Karpas-422 (cell line): ENCODE measurements at regions not wholly inside any gene's neighbourhood (a gene's known extent, or its start where the extent isn't known, plus 50 kb on each side); places are given as distances from the start of the nearest gene placed in this dataset.
"Not testable (repeated sequence)": the region's sequence is repeated elsewhere in the genome, so short reads cannot be mapped to it uniquely, and the experiment has no call there.

Source experiments
- DNase-seq: peaks from one replicate; pipeline ENCODE4 v3.0.0-alpha.2; 2015
- H2AFZ ChIP-seq: fragments of 200-600 bp; sonication (generic); 2 replicates; pipeline ENCODE4 v1.6.1; 2014; ENCODE audit warnings: antibody characterized with exemption, low read length, mixed read lengths
- H3K27ac ChIP-seq: fragments of 200-600 bp; sonication (generic); 2 replicates; pipeline ENCODE4 v1.5.1; 2014; ENCODE audit warnings: mild to moderate bottlenecking, low read length, moderate library complexity
- H3K27me3 ChIP-seq: fragments of 200-600 bp; sonication (generic); 2 replicates; pipeline ENCODE4 v1.6.1; 2014; ENCODE audit warnings: low read length, mixed read lengths
- H3K36me3 ChIP-seq: fragments of 200-600 bp; sonication (generic); 2 replicates; pipeline ENCODE4 v1.6.1; 2014; ENCODE audit warnings: low read length, mixed read lengths; ENCODE audit not compliant: insufficient read depth
- H3K4me1 ChIP-seq: fragments of 200-600 bp; sonication (generic); 2 replicates; pipeline ENCODE4 v1.6.1; 2014; ENCODE audit warnings: mild to moderate bottlenecking, low read length, mixed read lengths
- H3K4me2 ChIP-seq: fragments of 200-600 bp; sonication (generic); 2 replicates; pipeline ENCODE4 v1.6.1; 2014; ENCODE audit warnings: low read length, low read depth, mild to moderate bottlenecking; ENCODE audit not compliant: poor library complexity, severe bottlenecking
- H3K4me3 ChIP-seq: fragments of 200-600 bp; sonication (generic); 2 replicates; pipeline ENCODE4 v1.5.1; 2014; ENCODE audit warnings: mild to moderate bottlenecking, antibody characterized with exemption, low read length, mixed read lengths
- H3K79me2 ChIP-seq: fragments of 200-600 bp; sonication (generic); 2 replicates; pipeline ENCODE4 v1.6.1; 2014; ENCODE audit warnings: mild to moderate bottlenecking, low read length, mixed read lengths
- H3K9ac ChIP-seq: fragments of 200-600 bp; sonication (generic); 2 replicates; pipeline ENCODE4 v1.6.0; 2014; ENCODE audit warnings: low read length
- H3K9me2 ChIP-seq: fragments of 200-600 bp; sonication (generic), shearing (Covaris generic); replicated peaks from 2 replicates; pipeline ENCODE4 v1.6.0; 2014; ENCODE audit warnings: mild to moderate bottlenecking, low read length, moderate library complexity; ENCODE audit not compliant: insufficient read depth
- H3K9me3 ChIP-seq: fragments of 300-700, 200-600 bp; sonication (generic); 2 replicates; pipeline ENCODE4 v1.6.1; 2014; ENCODE audit warnings: low read length, mixed read lengths
- H4K20me1 ChIP-seq: fragments of 200-600 bp; sonication (generic); 2 replicates; pipeline ENCODE4 v1.6.1; 2014; ENCODE audit warnings: mild to moderate bottlenecking, antibody characterized with exemption, low read length, low read depth; ENCODE audit not compliant: insufficient read depth

DNA sequence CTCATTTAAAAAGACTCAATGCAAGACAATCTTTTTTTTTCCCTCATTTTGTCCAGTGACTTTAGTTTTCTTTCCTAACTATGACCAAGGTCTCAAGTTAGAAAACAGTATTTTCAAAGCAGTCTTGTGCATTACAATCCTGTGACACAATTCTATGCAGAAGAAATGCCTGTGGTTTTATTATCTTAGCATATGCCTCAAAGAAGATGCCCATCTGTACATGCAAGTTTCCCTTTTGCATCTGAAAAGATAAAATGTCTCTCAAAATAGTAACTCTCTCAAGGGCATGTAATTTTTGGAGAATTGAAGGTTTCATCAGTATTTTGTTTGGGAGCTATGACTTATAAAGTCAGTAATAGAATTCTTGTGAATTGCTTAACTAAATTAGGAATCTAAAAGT, 292.0 kb upstream of the SUCLG2 start:
- Histone ChIP-seq H3K79me2 (no peaks in the 10 kb centered on the region), H3K9me2 (no peaks in the 10 kb centered on the region)

DNA sequence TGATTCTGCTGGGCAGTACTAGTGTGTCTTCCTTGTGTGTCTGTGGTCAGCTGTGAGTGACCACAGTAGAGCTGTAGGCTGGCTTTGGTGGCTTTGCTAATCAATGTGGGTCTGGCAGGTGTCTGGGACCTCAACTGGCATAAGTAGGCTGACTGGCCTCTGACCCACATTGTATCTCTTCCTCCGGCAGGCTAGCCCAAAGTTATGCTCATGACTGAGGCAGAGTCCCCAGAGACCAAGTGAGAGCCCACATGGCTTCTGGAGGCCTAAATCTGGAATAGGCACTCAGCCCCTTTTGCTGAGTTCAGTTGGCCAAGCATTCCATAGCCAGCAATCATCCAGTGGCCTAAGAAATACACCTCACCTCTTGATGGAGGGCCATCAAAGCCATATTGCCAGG, 289.1 kb upstream of the SUCLG2 start:
- Histone ChIP-seq H3K4me1 (peaks cover 8% of the 10 kb centered on the region), H3K27ac (no peak overlapping the region), H3K36me3 (no peaks in the 10 kb centered on the region), H2AFZ (no peak overlapping the region), H3K27me3 (no peaks in the 10 kb centered on the region), H3K4me3 (no peak overlapping the region), H3K4me2 (no peak overlapping the region), H3K79me2 (no peaks in the 10 kb centered on the region), H3K9ac (no peak overlapping the region), H3K9me3 (no peaks in the 10 kb centered on the region), H4K20me1 (no peaks in the 10 kb centered on the region), H3K9me2 (no peaks in the 10 kb centered on the region)
- no peak for DNase-seq

More for the DNA sequence above, 292.0 kb upstream of the SUCLG2 start:
- Histone ChIP-seq H3K36me3 (no peaks in the 10 kb centered on the region), H3K27me3 (no peaks in the 10 kb centered on the region), H3K27ac (no peak overlapping the region), H3K4me3 (no peak overlapping the region), H3K9me3 (no peaks in the 10 kb centered on the region), H3K9ac (no peak overlapping the region), H3K4me2 (no peak overlapping the region), H4K20me1 (no peaks in the 10 kb centered on the region), H2AFZ (no peak overlapping the region), H3K4me1 (peaks cover 3% of the 10 kb centered on the region; the same call in 1 of the 2 replicates)
- no peak for DNase-seq

DNA sequence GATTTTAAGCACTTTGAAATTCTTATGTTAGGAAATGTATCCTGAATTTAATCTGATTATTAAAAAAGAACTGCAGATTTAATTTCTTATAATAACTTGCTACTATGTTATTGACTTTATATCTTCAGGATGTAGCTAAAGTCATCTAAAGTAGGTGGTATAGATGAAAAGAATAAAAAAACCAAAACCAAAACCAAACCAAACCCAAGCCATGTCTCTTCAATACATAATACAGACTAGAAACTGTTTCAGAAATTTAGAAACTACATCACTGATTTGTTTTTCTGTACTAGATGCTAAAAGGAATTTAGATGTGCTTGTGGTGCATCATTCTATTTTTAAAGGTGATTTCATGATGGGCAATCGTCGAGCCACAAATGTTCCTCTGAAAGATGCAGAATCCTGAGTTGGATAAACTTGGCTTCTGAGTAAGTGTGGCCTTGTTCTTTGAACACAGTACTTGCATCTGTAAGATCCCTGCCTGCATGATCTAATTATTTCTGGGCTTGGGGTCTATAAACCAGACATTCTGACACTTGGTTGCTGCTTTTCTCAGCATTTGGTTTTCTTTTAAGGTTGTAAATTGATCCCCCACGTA, 287.1 kb upstream of the SUCLG2 start:
- H3K4me3 ChIP-seq, result no peak overlapping the region
- no peaks in the 10 kb centered on the region for H3K36me3 ChIP-seq
- H3K9me3 ChIP-seq, result no peaks in the 10 kb centered on the region
- H3K4me1 ChIP-seq, result peaks cover 5% of the 10 kb centered on the region; the same call in 1 of the 2 replicates
- no peak overlapping the region for H2AFZ ChIP-seq
- no peak overlapping the region for H3K4me2 ChIP-seq
- no peaks in the 10 kb centered on the region for H3K9me2 ChIP-seq
- H3K9ac ChIP-seq, result no peak overlapping the region
- DNase-seq, result no peak
- H3K79me2 ChIP-seq, result no peaks in the 10 kb centered on the region
- H3K27ac ChIP-seq, result no peak overlapping the region
- no peaks in the 10 kb centered on the region for H3K27me3 ChIP-seq
- no peaks in the 10 kb centered on the region for H4K20me1 ChIP-seq

DNA sequence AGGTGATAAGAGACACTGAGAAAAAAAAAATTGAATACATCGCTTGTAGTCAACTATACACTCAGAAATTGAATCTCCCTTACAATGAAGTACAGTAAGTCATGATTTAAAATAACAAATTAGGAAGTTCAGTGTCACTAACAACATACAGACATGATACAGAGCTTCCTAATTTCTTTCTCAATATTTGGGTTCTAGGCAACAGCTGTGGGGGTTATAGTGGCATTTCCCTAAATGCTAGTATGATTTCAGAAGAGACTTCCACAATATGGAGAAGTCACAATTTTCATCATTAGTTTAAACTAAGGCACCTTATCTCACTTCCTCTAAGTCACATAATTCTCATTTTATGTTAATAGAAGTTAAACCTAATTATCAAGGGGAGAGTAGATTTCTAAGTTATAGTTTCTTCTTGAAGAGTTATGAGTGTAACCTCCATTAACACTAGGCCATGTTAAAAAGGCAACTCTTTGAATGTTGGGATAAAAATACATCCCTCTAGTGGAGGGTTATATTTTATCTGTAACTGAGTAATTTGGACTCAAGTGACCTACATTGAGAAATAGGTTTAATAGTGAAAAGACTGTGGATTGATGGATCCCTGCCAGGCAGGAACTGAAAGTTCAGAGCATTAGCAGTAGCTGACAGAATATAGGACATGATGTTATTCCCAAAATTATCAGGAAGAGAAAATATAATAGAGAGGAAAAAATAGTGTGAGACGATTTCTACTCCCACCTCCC, 286.0 kb upstream of the SUCLG2 start:
- no peak overlapping the region for H3K4me2 ChIP-seq
- H3K4me3 ChIP-seq, result no peak overlapping the region
- H3K36me3 ChIP-seq, result no peaks in the 10 kb centered on the region
- H3K27ac ChIP-seq, result no peak overlapping the region
- H3K9me3 ChIP-seq, result 0 out of 2 replicates have a peak, but pooled peaks cover under 1% of the 10 kb centered on the region
- H3K79me2 ChIP-seq, result no peaks in the 10 kb centered on the region
- H3K9me2 ChIP-seq, result no peaks in the 10 kb centered on the region
- H3K9ac ChIP-seq, result no peak overlapping the region
- H4K20me1 ChIP-seq, result no peaks in the 10 kb centered on the region
- no peak overlapping the region for H2AFZ ChIP-seq
- H3K4me1 ChIP-seq, result peaks cover 5% of the 10 kb centered on the region; the same call in 1 of the 2 replicates
- DNase-seq, result peak; percentile 46
- no peaks in the 10 kb centered on the region for H3K27me3 ChIP-seq

DNA sequence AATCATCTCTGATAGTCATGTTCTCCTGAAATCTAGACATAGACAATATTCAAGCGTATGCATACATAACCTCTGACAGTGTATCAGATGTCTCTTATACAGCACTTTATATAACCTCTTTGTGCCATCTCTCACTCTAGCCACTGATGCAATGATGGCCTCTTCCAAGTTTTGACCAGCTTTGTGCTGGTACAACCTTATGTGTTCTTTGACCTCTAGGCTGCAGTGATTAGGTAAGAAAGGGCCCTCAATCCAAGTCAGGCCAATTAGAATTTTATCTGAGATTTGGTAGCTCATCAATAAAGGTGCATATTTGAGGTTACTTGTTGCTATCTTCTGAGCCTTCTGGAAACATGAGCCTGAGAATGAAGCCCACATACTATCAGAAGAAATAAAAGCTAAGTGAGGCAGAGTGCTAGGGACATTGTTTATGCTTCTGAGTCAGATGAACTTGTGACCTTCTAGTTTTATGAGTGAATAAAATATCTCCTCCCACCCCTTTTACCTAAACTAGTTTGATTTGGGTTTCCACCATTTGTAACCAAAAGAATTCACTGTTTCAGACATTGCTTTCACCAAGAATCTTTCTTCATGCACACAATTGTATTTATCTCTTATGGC, 283.2 kb upstream of the SUCLG2 start:
- no peaks in the 10 kb centered on the region for H3K27me3 ChIP-seq
- H3K4me2 ChIP-seq, result no peak overlapping the region
- H3K4me1 ChIP-seq, result peaks cover 5% of the 10 kb centered on the region; the same call in 1 of the 2 replicates
- H3K36me3 ChIP-seq, result no peaks in the 10 kb centered on the region
- H3K9ac ChIP-seq, result no peak overlapping the region
- H2AFZ ChIP-seq, result no peak overlapping the region
- no peaks in the 10 kb centered on the region for H4K20me1 ChIP-seq
- no peak overlapping the region for H3K27ac ChIP-seq
- H3K4me3 ChIP-seq, result no peak overlapping the region
- H3K9me3 ChIP-seq, result peaks cover 5% of the 10 kb centered on the region; the same call in 1 of the 2 replicates
- no peaks in the 10 kb centered on the region for H3K79me2 ChIP-seq
- H3K9me2 ChIP-seq, result no peaks in the 10 kb centered on the region
- DNase-seq, result no peak

DNA sequence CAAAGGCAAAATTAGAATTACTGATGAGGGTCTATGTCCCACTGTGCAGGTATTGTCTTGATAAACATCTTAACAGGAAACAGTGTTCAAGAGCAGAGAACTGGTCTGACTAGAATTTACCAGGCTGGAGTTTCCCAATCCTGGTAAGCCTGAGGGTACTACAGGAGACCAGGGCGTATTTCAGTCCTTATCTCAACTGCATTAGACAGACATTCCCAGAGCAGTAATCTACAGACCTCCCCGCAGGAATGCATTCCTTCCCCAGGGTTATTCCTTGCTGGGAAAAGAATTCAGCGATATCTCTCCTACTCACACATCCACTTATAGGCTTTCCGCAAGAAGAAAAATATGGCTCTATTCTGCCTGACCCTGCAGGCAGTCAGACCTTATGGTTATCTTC, 276.0 kb upstream of the SUCLG2 start:
- H3K36me3 ChIP-seq, H3K79me2 ChIP-seq, H3K27me3 ChIP-seq, H3K9ac ChIP-seq, H3K4me3 ChIP-seq, H4K20me1 ChIP-seq, DNase-seq, H3K4me1 ChIP-seq, H3K9me3 ChIP-seq, H2AFZ ChIP-seq, H3K27ac ChIP-seq, H3K4me2 ChIP-seq, H3K9me2 ChIP-seq: not testable (repeated sequence)

DNA sequence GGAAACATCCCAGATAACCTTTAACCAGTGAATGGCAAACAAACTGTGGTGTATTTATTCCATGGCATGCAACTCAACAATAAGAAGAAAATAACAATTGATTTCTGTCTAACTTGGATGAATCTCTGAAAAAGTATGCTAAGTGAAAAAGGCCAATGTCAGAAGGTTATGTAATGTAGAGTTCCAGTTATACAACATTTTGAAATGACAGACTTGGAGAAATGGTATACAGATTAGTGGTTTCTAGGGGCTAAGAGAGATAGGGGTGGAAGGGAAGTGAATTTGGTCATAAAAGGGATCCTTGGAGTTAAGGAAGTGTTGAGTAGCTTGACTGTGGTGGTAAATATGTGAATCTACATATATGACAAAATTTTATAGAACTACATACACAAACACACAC, 269.4 kb upstream of the SUCLG2 start:
- H3K27me3 ChIP-seq, result no peaks in the 10 kb centered on the region
- H2AFZ ChIP-seq, result no peak overlapping the region
- H3K9ac ChIP-seq, result no peak overlapping the region
- no peaks in the 10 kb centered on the region for H3K9me2 ChIP-seq
- no peak overlapping the region for H3K4me2 ChIP-seq
- H3K36me3 ChIP-seq, result no peaks in the 10 kb centered on the region
- H3K9me3 ChIP-seq, result no peaks in the 10 kb centered on the region
- H3K27ac ChIP-seq, result no peak overlapping the region
- H3K79me2 ChIP-seq, result no peaks in the 10 kb centered on the region
- no peak overlapping the region for H3K4me3 ChIP-seq
- no peaks in the 10 kb centered on the region for H3K4me1 ChIP-seq
- no peak for DNase-seq
- H4K20me1 ChIP-seq, result no peaks in the 10 kb centered on the region

DNA sequence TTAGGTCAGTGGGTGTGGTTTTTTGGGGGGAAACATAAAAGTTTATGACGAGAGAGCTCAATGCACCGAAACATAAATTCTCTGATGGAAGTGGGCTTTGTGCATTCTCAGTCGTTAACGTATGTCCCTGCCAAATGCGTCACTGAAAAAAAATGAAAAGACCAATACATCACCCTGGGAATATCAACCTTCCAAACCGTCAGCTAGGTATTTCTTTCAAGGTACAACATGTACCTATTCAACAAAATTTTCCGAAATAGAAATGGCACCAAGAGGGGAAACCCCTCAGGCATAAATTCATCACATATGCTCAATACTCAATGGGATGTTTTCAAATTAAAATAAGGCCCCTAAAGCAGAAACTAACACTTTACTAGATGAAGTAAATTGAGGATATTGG, 266.6 kb upstream of the SUCLG2 start:
- no peak overlapping the region for H3K4me3 ChIP-seq
- no peaks in the 10 kb centered on the region for H3K9me3 ChIP-seq
- H3K4me2 ChIP-seq, result no peak overlapping the region
- DNase-seq, result no peak
- H3K36me3 ChIP-seq, result no peaks in the 10 kb centered on the region
- H4K20me1 ChIP-seq, result no peaks in the 10 kb centered on the region
- H3K4me1 ChIP-seq, result no peaks in the 10 kb centered on the region
- H3K27ac ChIP-seq, result no peak overlapping the region
- no peaks in the 10 kb centered on the region for H3K79me2 ChIP-seq
- no peaks in the 10 kb centered on the region for H3K27me3 ChIP-seq
- no peak overlapping the region for H3K9ac ChIP-seq
- H3K9me2 ChIP-seq, result no peaks in the 10 kb centered on the region
- no peak overlapping the region for H2AFZ ChIP-seq
